ENCODE measurements at regions not wholly inside any gene's neighbourhood (a gene's known extent, or its start where the extent isn't known, plus 50 kb on each side); places are given as distances from the start of the nearest gene placed in this dataset.

DNA sequence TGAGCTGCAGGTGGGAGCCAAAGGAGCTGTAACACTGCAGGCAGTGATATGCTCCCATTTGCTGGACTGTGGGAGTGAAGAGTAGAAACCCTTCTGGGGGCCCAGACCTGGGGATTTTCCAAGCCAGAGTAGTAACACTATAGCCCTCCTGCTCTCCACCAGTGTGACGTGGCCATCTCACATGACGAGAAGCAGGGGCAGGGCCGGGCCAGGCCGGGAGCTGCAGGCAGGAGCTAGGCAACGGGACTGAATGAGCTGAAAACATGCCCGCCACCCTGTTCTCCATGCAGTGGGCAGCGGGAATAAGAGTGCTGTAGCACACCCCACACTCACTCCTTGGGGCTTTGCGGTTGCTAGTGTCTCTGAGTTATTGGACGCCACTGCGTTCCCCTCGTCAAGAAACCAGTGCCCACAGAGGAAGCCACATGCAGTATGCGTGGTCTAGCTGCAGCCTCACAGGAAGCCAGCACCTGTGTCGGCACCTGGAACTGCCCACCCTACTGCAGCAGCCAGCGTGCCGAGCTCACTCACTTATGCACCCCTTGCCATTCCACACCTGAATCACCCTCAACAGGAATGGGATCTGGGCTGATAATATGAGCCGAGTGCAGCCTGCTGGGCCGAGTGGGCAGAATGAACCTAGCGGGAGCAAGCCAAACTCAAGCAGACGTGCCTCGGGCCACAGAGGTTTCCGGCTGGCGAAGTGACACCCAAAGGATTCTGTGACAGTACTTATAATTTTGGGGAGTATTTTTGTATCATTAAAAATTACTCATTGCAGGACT lies 1389.6 kb downstream of the KCNT2 start:
- no peak for DNase-seq (ENCODE audit: low spot score)

DNA sequence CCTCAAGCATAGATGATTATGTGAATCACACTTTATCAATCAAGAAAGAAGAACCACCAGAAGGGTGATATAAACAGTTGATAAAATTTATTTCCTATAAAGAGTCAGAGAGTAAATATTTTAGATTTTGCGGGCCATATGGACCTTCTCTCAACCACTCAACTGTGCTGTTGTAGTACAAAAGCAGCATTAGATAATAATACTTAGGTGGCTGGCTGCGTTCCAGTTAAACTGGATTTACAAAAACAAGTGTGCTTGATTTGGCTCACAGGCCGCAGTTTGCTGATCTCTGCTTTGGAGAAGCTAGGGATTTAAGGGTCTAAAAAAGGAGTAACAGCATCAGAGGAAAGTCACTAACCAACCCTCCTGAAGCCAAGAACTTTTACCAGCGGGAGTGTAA lies 1406.0 kb downstream of the KCNT2 start:
- no peak for DNase-seq (ENCODE audit: low spot score)

DNA sequence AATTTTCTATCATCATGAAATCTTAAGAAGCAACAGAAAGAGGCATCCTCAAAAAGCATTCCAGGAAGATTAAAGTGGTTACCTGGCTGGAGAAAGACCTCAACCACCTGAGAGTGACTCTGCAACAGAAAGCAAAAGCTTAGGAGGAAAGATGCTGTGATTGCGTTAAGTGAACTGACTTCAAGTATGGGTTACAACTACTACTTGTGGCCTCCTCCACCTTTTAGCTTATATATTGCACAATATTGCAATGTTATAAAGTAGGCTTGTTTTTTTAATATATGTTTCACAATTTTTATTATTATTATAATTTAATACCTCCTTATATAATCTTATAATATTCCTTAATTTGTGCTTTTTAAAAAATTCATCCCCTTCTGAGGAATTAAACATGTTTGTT lies 1407.5 kb downstream of the KCNT2 start:
- no peak for DNase-seq (ENCODE audit: low spot score)

DNA sequence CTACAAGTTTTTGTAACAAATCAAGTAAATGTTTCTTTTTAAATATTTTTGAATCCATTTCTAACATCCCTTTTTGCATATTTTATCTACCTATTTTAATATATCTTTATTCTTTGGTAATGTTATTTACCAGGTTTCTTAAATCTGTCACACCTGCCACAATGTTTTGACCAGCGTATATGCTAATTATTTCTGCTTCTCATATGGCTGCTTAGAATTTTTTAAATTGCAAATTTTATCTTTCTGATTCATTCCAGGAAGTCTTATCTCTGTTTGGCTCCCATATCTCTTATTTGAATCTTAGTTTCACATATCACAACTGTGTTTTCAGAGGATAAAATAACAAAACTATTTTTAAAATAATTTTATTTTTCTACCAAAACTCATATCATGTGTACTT lies 1411.1 kb downstream of the KCNT2 start:
- DNase-seq (ENCODE audit: low spot score), result no peak

DNA sequence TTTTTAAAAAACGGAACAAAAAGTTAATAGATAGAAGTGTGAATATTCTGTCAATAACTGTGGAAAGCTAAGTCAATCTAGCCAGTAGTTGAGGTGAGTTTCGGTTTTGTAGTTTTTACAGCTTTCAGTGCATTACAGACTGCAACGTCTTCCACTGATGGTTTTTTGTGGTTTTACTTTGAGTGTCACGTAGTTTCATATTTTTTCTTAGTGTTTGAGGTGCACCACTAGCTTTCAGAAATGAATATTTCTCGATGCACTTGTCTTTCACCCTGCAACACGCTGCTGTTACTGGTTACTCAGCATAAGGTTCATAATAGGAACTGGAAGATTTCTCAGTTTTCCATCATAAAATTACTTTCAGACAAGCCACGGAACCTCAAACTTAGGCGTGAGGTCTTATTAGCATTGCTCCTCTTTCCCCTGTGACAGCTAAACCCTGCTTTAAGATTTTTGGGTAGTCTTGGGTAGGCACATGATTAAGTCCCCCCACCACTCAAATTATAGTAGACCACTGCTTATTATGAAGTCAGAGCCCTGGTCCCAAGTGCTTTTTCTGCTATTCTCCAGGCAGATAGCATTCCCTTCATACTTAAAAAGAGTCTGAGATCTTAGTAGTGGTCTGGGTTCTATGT lies 1412.7 kb downstream of the KCNT2 start:
- DNase-seq (ENCODE audit: low spot score), result no peak

DNA sequence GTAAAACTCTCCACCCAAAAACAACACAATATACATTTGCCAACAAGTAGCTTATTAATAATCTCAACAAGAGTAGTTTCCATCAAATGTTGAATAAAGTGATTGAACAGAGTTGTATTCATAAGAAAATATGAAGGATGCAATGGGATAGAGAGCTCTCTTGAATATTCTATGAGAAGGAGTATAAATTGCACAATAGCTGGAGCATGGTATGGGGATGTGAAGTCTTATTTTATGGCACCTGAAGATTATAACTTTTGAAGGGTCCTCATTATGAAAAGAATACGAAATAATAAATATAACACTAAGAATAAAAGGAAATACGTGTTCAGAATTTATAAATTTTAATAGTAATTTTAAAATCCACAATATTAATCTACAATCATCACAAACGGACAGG lies 1415.1 kb downstream of the KCNT2 start:
- DNase-seq (ENCODE audit: low spot score), result no peak

DNA sequence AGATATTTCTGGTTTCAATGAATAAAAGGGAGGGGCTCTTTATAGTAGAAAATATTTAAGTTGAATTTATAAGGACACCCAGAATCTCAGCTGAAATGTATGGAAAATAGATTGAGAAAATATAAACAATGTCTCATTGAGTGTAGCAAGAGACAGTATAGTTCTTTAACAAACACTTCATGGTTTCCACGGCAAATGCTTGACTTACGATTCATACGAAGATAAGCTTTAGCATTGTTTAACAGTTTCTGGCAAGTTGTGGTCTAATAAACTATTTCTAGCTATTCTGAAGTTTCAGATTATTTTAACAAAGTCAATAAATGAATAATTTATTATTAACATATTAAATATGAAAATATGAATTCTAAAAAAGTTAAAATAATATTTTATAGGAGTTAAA lies 1419.4 kb downstream of the KCNT2 start:
- no peak for DNase-seq (ENCODE audit: low spot score)

DNA sequence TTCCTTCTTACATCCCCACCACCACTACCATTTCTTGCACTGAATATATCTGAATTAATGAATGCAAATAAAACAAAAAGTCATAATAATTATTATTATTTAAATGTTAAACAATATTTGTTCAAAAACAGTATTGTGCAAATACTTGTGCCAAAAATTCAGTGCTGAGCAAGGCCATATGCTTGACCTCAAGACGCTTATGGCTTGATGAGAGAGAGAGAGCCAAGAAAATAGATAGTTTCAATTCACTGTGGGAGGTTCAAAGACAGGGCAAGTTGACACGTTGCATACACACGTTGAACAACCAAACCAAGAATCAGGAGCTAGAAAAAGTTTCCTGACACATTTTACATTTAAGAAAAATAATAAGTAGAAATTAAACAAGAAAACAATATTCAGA lies 1421.7 kb downstream of the KCNT2 start:
- DNase-seq (ENCODE audit: low spot score), result no peak

DNA sequence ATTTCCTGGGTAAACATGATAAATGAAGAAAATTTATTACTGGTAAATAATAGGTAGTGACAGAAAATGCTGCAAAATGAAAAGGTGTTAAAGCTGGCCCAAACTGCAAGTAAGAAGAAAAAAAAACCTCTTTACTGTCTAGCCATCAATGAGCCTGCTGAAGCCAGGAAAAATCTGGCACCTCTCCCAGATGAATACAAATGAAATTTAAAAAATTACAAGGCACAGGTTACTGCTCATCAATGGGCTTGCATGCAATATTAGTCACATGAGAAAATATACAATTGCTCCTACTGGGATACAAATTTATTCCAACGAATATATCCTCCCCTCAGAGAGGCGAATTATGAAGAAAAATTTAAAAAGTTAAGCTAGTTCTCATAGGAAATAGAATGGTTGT lies 1422.5 kb downstream of the KCNT2 start:
- no peak for DNase-seq (ENCODE audit: low spot score)

DNA sequence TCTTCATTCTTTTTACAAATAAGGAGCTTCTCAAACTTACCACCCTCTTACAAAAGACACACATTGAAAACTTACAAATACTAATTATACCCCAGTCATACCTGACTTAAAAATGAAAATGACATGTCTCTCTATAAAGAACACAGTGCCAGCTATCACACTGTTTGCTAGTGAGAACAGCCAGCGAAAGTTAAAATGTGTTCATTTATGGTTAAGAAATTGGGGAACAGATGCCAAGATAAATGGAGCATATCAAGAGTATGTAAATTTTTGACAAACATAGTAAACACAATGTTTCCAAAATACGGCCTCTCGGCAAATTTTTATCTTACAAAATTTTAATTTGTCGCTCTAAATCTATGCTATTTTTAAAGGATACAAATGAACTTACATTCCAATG lies 1422.9 kb downstream of the KCNT2 start:
- no peak for DNase-seq (ENCODE audit: low spot score)

DNA sequence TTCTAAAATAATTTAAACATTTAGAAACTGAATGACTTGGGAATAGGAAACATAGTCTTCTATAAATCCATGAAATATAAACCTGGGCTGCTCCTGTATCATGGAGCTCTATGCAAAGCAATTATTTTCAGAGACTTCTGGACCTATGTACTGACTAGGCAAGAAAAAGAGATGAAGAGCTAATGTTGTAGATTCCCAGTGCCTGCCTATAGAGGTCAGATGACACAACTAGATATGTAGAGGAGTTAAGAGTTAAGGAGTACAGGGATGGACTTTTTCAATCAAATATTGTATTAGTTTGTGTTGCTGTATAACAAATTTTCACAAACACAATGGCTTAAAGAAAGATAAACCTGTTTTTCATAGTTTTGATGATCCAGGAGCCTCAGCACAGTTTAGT lies 1434.5 kb downstream of the KCNT2 start:
- no peak for DNase-seq (ENCODE audit: low spot score)

DNA sequence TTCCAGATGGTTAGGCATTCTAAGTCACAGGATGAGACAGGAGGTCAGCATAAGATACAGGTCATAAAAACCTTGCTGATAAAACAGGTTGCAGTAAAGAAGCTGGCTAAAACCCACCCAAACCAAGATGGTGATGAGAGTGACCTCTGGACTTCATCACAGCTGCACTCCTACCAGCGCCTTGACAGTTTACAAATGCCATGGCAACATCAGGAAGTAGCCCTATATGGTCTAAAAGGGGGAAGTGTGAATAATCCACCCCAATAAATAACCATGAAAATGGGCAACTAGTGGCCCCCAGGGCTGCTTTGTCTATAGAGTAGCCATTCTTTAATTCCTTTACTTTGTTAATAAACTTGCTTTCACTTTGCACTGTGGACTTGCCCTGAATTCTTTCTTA lies 1448.4 kb downstream of the KCNT2 start:
- DNase-seq (ENCODE audit: low spot score), result peak; percentile 6

DNA sequence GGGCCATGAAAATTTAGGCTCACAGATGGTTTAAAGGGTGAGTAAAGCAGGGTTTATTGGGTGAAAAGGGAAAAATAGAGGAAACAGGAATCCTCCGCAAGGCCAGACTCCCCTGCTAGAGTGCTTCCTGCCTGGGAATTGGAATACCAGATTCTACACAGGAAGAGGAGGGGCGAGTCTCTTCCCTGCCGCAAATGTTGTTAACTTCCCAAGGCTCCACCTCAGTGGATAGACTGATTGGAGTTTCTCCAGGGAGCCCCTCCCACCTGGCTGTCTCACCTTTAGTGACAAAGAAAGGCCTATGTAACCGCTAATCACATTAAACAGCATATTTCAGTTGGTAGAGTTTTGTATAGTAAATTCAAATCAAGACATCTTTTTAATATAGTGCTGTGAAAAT lies 1450.1 kb downstream of the KCNT2 start:
- no peak for DNase-seq (ENCODE audit: low spot score)

DNA sequence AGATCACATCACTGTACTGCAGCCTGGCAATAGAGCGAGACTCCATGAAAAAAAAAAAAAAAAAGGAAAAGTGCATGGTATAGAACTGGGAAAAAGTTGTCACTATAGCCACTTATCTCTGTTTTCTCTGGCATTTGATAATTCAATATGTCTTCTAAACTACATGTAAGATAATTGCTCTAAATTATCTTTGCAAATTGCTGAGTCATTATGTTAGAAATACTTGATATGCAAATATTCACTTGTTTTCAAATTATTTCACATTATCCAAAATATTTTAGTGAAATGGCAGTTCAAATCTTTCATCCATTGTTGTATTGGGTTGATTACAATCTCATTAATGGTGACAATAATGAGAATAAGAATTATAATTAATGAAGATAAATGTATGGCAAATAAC lies 1455.1 kb downstream of the KCNT2 start:
- no peak for DNase-seq (ENCODE audit: low spot score)

DNA sequence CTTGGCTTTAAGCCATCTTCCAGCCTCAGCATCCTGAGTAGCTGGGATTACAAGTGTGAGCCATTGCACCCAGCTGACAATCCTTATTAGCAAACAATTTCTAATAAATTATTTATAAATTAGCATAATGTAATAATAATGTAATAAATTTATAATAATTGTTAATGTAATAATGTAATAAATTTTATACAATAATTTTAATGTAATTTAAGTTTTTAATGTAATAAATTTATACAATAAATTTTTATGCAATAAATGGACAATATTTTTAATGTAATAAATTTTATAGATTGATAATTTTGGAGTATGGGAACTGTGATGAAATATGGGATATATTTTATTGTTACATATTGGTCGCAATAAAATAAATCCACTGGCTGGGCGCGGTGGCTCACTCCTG lies 1457.5 kb downstream of the KCNT2 start:
- no peak for DNase-seq (ENCODE audit: low spot score)

DNA sequence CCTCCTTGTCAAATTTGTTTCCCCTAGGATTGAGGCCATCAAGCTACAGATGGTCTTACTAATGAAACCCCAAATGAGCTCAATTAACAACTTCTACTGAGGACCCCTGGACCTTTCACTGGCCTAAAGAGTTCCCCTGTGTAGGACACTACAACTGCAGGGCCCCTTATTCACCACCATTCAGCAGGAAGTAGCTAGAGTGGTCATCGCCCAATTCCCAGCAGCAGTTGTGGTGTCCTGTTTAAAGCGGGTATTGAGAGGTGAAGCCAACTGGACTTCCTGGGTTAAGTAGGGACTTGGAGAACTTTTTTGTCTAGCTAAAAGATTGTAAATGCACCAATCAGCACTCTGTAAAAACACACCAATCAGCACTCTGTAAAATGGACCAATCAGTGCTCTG lies 1466.9 kb downstream of the KCNT2 start:
- no peak for DNase-seq (ENCODE audit: low spot score)

DNA sequence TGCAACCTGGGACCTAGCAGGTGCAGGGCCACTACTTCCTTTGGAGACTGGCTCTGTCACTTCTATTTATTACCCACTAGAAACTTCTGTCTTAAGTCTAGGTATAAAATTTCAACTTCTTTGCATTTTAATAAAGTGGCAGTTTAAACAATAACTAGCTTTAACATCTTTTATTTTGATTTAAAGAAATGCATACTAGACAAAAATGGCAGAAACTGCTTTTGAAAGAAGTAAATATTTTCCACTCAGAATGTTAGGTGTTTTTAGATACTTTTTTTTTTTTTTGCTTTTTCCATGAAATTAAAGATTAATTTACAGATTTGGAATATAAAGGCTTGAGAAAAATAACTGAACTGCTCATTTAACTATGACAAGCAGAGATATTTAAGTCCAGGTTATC lies 1477.6 kb downstream of the KCNT2 start:
- no peak for DNase-seq (ENCODE audit: low spot score)

DNA sequence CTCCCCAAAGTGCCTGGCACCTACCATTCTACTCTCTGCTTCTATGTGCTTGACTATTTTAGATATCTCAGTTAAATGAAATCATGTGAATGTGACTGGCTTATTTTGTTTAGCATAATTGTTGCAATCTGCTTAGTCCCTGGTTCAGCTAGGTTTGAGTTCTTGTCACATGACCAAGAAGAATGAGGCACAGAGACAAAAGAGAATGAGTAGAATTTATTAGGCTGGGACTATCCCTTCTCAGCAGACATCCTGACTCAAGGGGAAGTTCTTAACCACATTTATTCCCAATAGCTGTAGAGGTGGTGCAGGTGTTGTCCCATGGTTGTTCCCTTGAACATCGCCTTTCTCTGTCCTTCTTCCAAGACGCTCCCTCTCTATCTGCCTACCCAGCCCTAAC lies 1485.7 kb downstream of the KCNT2 start:
- DNase-seq (ENCODE audit: low spot score), result no peak

DNA sequence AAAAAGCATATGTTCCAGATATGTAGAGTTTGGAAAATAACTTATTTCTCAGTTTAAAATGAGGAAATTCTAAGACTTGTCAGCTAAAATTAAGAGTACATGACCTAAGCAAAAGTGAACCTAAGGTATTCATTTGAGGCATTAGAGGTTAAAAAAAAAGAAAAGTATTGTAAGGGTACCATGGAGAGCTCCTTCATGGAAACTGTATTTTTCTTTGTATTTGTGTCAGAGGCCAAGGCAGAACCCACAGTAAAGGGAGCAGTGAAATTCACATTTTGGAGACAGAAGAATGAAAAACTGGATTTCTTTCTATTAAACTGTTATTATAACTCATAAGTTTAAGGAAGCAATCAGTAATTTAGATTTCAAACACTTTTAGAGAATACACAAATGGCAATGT lies 1494.8 kb downstream of the KCNT2 start:
- no peak for DNase-seq (ENCODE audit: low spot score)

DNA sequence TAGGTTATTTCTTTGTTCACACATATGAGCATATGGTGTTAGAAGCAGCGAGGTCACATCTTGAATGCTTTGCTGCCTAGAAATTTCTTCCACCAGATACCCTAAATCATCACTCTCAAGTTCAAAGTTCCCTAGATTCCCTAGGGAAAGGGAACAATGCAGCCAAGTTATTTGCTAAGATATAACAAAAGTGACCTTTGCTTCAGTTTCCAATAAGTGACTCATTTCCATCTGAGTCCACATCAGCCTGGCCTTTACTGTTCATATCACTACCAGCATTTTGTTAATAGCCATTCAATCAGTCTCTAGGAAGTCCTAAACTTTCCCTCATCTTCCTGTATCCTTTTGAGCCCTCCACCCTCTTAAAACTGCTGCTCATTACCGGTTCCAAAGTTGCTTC lies 1502.5 kb downstream of the KCNT2 start:
- DNase-seq (ENCODE audit: low spot score), result no peak

DNA sequence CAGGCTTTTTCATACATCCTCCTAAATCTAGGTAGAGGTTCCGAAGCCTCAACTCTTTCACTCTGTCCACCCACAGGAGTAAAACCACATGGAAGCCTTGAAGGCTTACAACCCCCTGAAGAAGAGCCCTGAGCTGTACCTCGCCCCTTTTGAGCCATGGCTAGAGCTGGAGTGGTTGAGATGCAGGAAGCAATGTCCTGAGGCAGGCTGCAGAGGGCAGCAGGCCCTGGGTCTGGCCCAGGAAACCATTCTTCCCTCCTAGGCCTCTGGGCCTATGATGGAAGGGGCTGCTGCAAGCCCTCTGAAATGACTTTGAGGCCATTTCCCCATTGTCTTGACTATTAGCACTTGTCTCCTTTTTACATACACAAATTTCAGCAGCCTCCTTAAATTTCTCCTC lies 1503.0 kb downstream of the KCNT2 start:
- DNase-seq (ENCODE audit: low spot score), result no peak

DNA sequence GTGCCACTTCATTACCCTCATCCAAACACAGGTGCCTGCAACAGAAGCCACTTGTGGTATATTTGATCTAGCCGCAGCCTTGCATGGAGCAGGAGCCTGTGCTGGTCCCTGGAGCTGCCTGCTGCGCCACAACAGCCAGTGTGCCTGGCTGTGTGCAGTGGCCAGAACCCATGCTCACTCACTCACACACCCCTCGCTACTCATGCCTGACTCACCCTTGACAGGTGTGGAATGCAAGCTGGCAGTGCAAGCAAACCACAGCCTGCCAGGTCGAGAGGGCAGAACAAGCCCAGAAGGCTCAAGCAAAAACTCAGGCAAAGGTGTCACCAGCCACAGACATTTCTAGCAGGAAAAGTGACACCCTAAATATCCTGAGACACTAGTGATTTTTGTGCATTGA lies 1510.9 kb downstream of the KCNT2 start:
- DNase-seq (ENCODE audit: low spot score), result no peak

DNA sequence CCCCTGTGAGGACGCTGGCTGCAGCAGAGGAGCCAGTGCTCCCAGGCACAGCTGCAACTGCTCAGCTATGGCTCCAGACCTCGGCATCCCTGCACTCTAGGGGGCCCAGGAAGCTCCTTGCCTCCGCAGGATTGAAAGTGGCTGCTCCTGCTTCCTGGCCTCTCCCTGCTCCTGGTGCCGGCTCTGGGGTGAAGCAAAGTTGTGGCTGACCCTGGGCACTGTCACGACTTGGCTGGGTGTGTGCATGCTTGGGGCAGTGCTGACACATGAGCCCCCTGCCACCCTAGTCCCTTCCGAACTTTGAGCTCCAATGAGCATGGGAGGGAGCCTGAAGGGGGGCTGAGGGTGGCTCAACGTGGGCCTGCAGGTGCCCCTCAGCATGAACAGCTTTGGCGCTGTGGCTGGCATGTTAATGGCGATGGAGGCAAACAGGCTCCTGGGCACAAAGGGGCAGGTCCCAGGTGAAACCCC lies 1512.2 kb downstream of the KCNT2 start:
- DNase-seq (ENCODE audit: low spot score), result no peak

DNA sequence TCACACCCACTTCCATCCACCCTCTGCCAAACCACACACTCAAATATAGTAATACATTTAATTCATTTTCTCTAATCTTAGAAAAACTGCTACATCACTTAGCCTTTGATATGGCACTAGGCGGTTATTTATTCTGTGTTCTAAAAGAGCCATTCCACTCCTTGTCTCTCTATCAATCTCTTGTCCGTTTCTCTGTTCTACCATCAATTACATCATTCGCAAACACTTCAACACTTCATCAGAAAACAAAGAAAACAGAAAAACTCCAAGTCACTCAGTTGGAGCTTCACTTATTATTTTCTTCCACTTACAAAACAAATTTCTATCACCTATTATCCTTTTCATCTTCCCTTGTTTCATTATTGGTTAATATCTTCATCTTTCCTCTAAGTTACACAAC lies 1523.0 kb downstream of the KCNT2 start:
- no peak for DNase-seq (ENCODE audit: low spot score)

Data from SK-N-DZ (cell line).